VCaP (cell line): ENCODE measurements at regions not wholly inside any gene's neighbourhood (a gene's known extent, or its start where the extent isn't known, plus 50 kb on each side); places are given as distances from the start of the nearest gene placed in this dataset.
"Not testable (repeated sequence)": the region's sequence is repeated elsewhere in the genome, so short reads cannot be mapped to it uniquely, and the experiment has no call there.

Experiments used
- H3K27ac ChIP-seq: fragments of 450-650 bp; 2 replicates; pipeline ENCODE4 v1.5.1; 2017
- TF ChIP-seq, protein P1 (sequence below): fragments of 450-650 bp; conservative IDR thresholded peaks from 2 replicates; pipeline ENCODE4 v1.5.1; 2017; ENCODE audit warnings: mild to moderate bottlenecking, moderate library complexity

GRCh38 chr1:116185161-116185701 lies 74.0 kb downstream of the MAB21L3 start:
- no peak overlapping the region for H3K27ac ChIP-seq
- TF ChIP-seq, protein P1, sequence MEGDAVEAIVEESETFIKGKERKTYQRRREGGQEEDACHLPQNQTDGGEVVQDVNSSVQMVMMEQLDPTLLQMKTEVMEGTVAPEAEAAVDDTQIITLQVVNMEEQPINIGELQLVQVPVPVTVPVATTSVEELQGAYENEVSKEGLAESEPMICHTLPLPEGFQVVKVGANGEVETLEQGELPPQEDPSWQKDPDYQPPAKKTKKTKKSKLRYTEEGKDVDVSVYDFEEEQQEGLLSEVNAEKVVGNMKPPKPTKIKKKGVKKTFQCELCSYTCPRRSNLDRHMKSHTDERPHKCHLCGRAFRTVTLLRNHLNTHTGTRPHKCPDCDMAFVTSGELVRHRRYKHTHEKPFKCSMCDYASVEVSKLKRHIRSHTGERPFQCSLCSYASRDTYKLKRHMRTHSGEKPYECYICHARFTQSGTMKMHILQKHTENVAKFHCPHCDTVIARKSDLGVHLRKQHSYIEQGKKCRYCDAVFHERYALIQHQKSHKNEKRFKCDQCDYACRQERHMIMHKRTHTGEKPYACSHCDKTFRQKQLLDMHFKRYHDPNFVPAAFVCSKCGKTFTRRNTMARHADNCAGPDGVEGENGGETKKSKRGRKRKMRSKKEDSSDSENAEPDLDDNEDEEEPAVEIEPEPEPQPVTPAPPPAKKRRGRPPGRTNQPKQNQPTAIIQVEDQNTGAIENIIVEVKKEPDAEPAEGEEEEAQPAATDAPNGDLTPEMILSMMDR = no peak

GRCh38 chr1:116189481-116189880 lies 78.3 kb downstream of the MAB21L3 start:
- TF ChIP-seq, protein P1 = no peak
- no peak overlapping the region for H3K27ac ChIP-seq

DNA sequence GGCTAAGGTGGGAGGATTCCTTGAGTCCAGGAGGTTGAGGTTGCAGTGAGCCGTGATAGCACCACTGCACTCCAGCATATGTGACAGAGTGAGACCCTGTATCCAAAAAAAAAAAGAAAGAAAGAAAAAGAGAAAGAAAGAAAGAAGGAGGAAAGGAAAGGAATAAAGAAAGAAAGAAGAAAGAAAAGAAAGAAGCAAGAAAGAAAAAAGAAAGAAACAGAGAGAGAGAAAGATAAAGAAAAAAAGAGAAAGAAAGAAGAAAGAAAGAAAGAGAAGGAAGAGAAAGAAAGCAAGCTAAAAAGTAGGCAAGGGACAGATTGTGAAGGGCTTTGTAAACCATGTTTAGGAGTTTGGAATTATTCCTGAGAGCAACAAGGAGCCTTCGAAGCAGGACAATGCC lies 80.1 kb downstream of the MAB21L3 start:
- no peak overlapping the region for H3K27ac ChIP-seq

GRCh38 chr1:116193768-116194167 lies 82.6 kb downstream of the MAB21L3 start:
- TF ChIP-seq, protein P1 = no peak
- H3K27ac ChIP-seq = no peak overlapping the region

More for the DNA sequence above, 80.1 kb downstream of the MAB21L3 start:
- TF ChIP-seq, protein P1 = no peak

DNA sequence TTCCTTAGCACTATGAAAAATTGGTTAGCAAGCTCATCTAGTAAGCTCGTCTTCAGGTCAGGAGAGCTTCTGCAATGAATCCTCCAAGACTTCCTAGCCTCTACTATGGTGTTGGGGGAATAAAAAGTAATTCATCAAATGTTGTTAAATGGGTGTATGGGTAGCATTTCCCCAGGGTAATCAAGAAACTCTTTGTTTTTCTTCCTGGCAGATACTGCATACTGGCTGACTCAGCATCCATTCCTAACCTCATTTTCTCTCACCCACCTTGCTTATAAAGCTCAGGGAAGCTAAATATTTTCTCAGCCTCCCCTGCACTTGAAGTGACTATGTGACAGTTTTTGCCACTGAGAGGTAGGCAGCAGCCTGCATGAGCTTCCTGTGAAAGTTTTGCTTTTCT lies 83.4 kb downstream of the MAB21L3 start:
- H3K27ac ChIP-seq = peak overlapping the region; percentile 42
- TF ChIP-seq, protein P1 = no peak

GRCh38 chr1:116195077-116195868 lies 84.1 kb downstream of the MAB21L3 start:
- H3K27ac ChIP-seq = peak overlapping the region; percentile 42

DNA sequence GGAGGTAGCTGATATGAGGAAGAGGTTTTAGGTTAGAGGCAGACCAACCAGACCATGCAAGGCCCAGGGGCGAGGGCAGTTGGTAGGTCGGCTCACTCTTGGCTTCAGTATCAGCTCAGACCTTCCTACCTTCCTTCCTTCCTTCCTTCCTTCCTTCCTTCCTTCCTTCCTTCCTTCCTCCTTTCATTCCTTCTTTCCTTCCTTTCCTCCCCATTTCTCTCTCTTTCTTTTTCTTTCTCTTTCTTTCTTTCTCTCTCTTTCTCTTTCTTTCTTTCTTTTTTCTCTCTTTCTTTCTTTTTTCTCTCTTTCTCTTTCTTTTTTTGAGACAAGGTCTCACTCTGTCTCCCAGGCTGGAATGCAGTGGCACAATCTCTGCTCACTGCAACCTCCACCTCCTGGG lies 89.1 kb downstream of the MAB21L3 start:
- H3K27ac ChIP-seq = not testable (repeated sequence)

More at GRCh38 chr1:116195077-116195868, 84.1 kb downstream of the MAB21L3 start:
- TF ChIP-seq, protein P1 = no peak

GRCh38 chr1:116201911-116202310 lies 90.7 kb downstream of the MAB21L3 start:
- TF ChIP-seq, protein P1 = no peak
- peak overlapping the region; percentile 81; the same call in 1 of the 2 replicates for H3K27ac ChIP-seq
